ENCODE measurements at regions not wholly inside any gene's neighbourhood (a gene's known extent, or its start where the extent isn't known, plus 50 kb on each side); places are given as distances from the start of the nearest gene placed in this dataset.

- TF ChIP-seq EZH2 (IDR thresholded peaks at IDR 0.05; ENCODE audit: borderline replicate concordance), result no peak
- TF ChIP-seq CTCF (IDR thresholded peaks at IDR 0.05; ENCODE audit: poor library complexity), result no peak
- TF ChIP-seq EZH2phosphoT487 (IDR thresholded peaks at IDR 0.05; ENCODE audit: low read depth, severe bottlenecking, unreplicated experiment), result no peak
Observed at GRCh38 chr13:64420181-64420580, 2810.0 kb downstream of the PCDH9 start.

Data from hepatocyte (in vitro differentiated cells).